ENCODE measurements at regions not wholly inside any gene's neighbourhood (a gene's known extent, or its start where the extent isn't known, plus 50 kb on each side); places are given as distances from the start of the nearest gene placed in this dataset.
"Not testable (repeated sequence)": the region's sequence is repeated elsewhere in the genome, so short reads cannot be mapped to it uniquely, and the experiment has no call there.

GRCh38 chrX:125681507-125681906, 361.8 kb downstream of the TEX13C start:
- Mint-ChIP-seq H3K4me1 (no peaks in the 10 kb centered on the region), H3K4me3 (no peak overlapping the region), H3K27ac (no peak overlapping the region), H3K9me3 (peaks cover 4% of the 10 kb centered on the region), H3K36me3 (no peaks in the 10 kb centered on the region)
- no peak for DNase-seq (ENCODE audit: low spot score in 2 of 2)
- ATAC-seq = no peak

GRCh38 chrX:125690522-125690921, 370.9 kb downstream of the TEX13C start:
- H3K36me3 Mint-ChIP-seq; DNase-seq (ENCODE audit: low spot score in 2 of 2); H3K27ac Mint-ChIP-seq; H3K9me3 Mint-ChIP-seq; H3K4me1 Mint-ChIP-seq; H3K4me3 Mint-ChIP-seq; ATAC-seq: not testable (repeated sequence)

GRCh38 chrX:125694171-125694570, 374.5 kb downstream of the TEX13C start:
- Mint-ChIP-seq H3K4me3 (no peak overlapping the region), H3K36me3 (no peaks in the 10 kb centered on the region), H3K4me1 (no peaks in the 10 kb centered on the region), H3K9me3 (no peaks in the 10 kb centered on the region), H3K27ac (no peak overlapping the region)
- ATAC-seq (no peak), DNase-seq (ENCODE audit: low spot score in 2 of 2) (no peak)

DNA sequence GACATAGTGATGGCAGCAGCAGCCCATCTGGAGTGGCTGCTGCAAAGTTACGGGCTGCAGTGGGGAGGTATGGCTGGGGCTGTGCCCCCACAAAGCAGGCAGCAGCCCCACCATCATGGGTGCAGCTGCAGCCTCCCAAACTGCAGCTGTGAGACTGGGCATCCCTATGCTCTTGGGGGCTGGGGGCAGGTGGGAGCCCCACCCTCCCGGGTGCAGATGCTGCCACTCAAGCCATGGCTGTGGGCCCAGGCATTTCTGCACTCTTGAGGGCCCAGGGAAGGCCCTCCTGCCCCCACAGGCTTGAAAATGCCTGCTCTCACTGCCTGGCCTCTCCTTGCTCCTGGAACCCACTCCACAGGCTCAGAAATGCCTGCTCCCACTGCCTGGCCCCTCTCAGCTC, 389.4 kb downstream of the TEX13C start:
- Mint-ChIP-seq H3K9me3 (peaks cover 3% of the 10 kb centered on the region), H3K4me1 (no peaks in the 10 kb centered on the region), H3K27ac (no peak overlapping the region), H3K36me3 (no peaks in the 10 kb centered on the region), H3K4me3 (no peak overlapping the region)
- DNase-seq (ENCODE audit: low spot score in 2 of 2) = no peak
- no peak for ATAC-seq

GRCh38 chrX:125709532-125709931, 389.9 kb downstream of the TEX13C start:
- DNase-seq (ENCODE audit: low spot score in 2 of 2) (no peak), ATAC-seq (no peak)
- Mint-ChIP-seq H3K4me1 (no peaks in the 10 kb centered on the region), H3K36me3 (no peaks in the 10 kb centered on the region), H3K4me3 (no peak overlapping the region), H3K9me3 (peaks cover 3% of the 10 kb centered on the region), H3K27ac (no peak overlapping the region)

DNA sequence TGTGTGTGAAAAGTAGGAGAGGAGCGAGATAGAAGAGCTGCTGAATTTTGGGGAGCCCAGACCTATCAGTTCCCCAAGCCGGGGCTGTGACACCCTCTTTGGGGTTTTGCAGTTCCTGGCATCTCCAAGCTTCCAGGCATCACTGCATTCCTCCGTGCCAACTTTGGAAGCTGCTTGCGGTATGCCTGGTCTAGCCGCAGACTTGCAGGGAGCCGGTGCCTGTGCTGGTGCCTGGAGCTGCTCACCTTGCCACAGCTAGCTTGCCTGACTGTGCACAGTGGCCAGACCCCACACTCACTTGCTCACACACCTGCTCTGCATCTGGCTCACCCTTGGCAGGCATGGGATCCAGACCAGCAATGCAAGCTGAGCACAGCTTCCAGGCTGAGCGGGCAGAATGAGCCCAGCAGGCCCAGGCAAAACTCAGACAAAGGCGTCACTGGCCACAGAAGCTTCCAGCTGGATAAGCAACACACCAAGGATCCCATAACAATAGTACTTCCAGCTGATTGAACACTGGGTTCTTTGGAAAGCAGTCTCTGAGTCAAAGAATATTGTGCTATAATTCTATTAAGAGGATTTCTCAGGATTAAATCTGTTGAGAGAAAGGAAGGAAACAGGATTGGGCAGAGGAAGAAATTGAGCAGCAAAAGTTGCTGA, 390.9 kb downstream of the TEX13C start:
- no peak overlapping the region for H3K27ac Mint-ChIP-seq
- no peak overlapping the region for H3K4me3 Mint-ChIP-seq
- H3K9me3 Mint-ChIP-seq = peaks cover 3% of the 10 kb centered on the region
- ATAC-seq (no peak), DNase-seq (ENCODE audit: low spot score in 2 of 2) (no peak)
- no peaks in the 10 kb centered on the region for H3K36me3 Mint-ChIP-seq
- H3K4me1 Mint-ChIP-seq = no peaks in the 10 kb centered on the region

GRCh38 chrX:125711103-125711502, 391.4 kb downstream of the TEX13C start:
- no peaks in the 10 kb centered on the region for H3K4me1 Mint-ChIP-seq
- no peak overlapping the region for H3K4me3 Mint-ChIP-seq
- DNase-seq (ENCODE audit: low spot score in 2 of 2) (no peak), ATAC-seq (no peak)
- H3K9me3 Mint-ChIP-seq = no peaks in the 10 kb centered on the region
- H3K36me3 Mint-ChIP-seq = no peaks in the 10 kb centered on the region
- no peak overlapping the region for H3K27ac Mint-ChIP-seq

- DNase-seq (ENCODE audit: low spot score in 2 of 2) (no peak), ATAC-seq (no peak)
- no peak overlapping the region for H3K27ac Mint-ChIP-seq
- no peaks in the 10 kb centered on the region for H3K4me1 Mint-ChIP-seq
- H3K36me3 Mint-ChIP-seq = no peaks in the 10 kb centered on the region
- no peaks in the 10 kb centered on the region for H3K9me3 Mint-ChIP-seq
- H3K4me3 Mint-ChIP-seq = no peak overlapping the region
Measured at GRCh38 chrX:125713633-125714032, 394.0 kb downstream of the TEX13C start.

DNA sequence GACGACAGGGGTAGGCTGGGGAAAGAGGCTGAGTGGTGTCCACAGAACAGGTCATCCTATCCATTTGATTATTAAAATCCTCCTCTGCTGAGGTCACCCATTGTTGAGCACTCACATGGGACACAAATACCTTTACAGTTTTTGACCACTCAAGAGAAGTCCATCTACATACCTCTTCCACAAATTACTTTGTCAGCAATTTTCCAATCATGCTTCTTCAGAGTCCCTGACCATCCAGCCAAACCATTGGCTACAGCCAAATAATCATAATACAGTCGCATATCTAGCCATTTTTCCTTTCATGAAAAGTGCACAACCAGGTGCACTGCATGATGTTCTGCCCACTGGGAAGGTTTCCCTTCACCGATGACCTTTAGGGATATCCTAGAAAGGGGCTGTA, 407.4 kb downstream of the TEX13C start:
- Mint-ChIP-seq H3K9me3 (no peaks in the 10 kb centered on the region), H3K36me3 (no peaks in the 10 kb centered on the region), H3K4me1 (no peaks in the 10 kb centered on the region), H3K27ac (no peak overlapping the region), H3K4me3 (no peak overlapping the region)
- ATAC-seq (no peak), DNase-seq (ENCODE audit: low spot score in 2 of 2) (no peak)

- no peak for ATAC-seq
- Mint-ChIP-seq H3K4me3 (no peak overlapping the region), H3K27ac (no peak overlapping the region), H3K36me3 (no peaks in the 10 kb centered on the region), H3K9me3 (no peaks in the 10 kb centered on the region), H3K4me1 (no peaks in the 10 kb centered on the region)
- no peak for DNase-seq (ENCODE audit: low spot score in 2 of 2)
Measured at GRCh38 chrX:125736008-125736729, 416.5 kb downstream of the TEX13C start.

DNA sequence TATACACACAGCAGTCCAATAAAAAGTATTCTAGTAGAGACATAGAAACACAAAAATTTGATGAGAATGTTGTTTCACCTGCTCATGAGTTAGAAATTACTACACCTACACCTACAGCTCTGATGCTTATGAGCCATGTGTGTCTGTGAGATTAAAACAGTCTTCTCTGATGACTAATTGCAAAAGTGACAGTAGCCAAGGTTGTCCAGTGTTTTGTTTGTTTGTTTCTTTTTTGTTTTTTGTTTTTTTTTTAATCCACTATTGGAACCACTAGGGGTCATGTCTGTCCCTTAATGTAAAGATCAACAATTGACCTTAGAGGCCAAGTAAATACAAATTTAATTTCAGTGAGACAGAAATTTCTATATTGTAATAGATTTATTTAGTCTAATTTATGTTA, 423.1 kb downstream of the TEX13C start:
- Mint-ChIP-seq H3K9me3 (no peaks in the 10 kb centered on the region), H3K36me3 (no peaks in the 10 kb centered on the region), H3K27ac (no peak overlapping the region)

GRCh38 chrX:125744914-125745313, 421.2 kb downstream of the DCAF12L2 start:
- Mint-ChIP-seq H3K4me1 (no peaks in the 10 kb centered on the region), H3K4me3 (no peak overlapping the region), H3K36me3 (no peaks in the 10 kb centered on the region), H3K9me3 (peaks cover 6% of the 10 kb centered on the region), H3K27ac (no peak overlapping the region)
- ATAC-seq = no peak
- no peak for DNase-seq (ENCODE audit: low spot score in 2 of 2)

More for the DNA sequence above, 423.1 kb downstream of the TEX13C start:
- ATAC-seq = no peak
- Mint-ChIP-seq H3K4me1 (no peaks in the 10 kb centered on the region), H3K4me3 (no peak overlapping the region)
- DNase-seq (ENCODE audit: low spot score in 2 of 2) = no peak

DNA sequence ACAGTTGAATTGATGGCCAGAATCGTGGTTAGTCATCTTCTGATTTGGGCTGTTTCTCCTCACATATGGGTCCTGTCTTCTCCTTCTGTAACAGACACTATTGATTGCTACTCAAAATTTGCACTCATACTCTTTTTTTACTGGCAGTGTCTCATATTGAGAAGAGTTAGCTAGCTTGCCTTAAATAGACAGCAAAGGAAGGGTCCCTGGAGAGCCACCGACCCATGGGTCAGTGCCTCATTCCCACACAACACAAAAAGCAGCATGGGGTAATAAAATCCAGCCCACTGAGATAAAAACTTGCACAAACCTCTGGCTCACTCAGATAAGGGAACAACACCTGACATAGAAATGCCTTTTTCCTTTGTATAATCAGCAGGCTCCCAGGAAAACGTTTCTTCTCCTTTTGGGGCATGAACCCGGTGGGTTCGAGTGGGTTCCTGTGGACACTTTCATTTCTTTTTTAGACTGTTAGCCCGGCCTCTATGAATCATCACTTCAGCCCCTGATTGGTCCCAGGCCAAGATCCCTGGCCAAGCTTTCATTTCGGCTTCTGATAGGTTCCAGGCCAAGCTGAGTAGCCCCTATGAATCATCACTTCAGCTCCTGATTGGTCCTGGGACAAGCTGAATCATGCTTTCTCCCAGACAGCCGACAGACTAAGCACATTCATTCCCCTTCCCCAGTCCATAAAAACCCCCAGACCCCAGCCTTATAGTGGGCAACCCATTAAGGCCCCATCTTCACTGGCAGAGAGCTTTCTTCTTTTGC, 408.1 kb downstream of the DCAF12L2 start:
- Mint-ChIP-seq H3K27ac (no peak overlapping the region), H3K4me1 (no peaks in the 10 kb centered on the region), H3K36me3 (no peaks in the 10 kb centered on the region), H3K4me3 (no peak overlapping the region), H3K9me3 (peaks cover 6% of the 10 kb centered on the region)
- ATAC-seq (no peak), DNase-seq (ENCODE audit: low spot score in 2 of 2) (no peak)

DNA sequence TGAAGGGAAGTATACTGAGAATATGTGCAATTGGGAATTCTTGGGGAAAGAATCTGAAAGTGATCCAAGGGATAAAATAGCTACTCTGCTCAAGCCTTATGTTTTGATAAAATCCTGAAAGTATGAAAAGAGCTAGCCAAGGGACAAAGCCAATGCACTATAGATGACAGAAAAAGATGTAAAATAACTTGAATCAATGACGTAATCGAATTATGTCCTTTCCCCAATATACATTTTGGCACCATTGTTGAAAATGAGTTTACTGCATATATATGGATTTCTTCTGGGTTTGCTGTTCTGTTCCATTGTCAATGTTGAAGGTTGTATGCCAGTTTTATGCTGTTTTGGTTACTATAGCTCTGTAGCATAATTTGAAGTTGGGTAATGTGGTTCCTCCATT, 407.3 kb downstream of the DCAF12L2 start:
- DNase-seq (ENCODE audit: low spot score in 2 of 2) (no peak), ATAC-seq (no peak)
- no peak overlapping the region for H3K27ac Mint-ChIP-seq
- H3K4me3 Mint-ChIP-seq = no peak overlapping the region
- peaks cover 6% of the 10 kb centered on the region for H3K9me3 Mint-ChIP-seq
- no peaks in the 10 kb centered on the region for H3K4me1 Mint-ChIP-seq
- H3K36me3 Mint-ChIP-seq = no peaks in the 10 kb centered on the region

- H3K36me3 Mint-ChIP-seq = no peaks in the 10 kb centered on the region
- peaks cover 10% of the 10 kb centered on the region for H3K9me3 Mint-ChIP-seq
- DNase-seq (ENCODE audit: low spot score in 2 of 2) = no peak
- H3K4me1 Mint-ChIP-seq = no peaks in the 10 kb centered on the region
- no peak for ATAC-seq
- H3K4me3 Mint-ChIP-seq = no peak overlapping the region
- no peak overlapping the region for H3K27ac Mint-ChIP-seq
Measured at GRCh38 chrX:125762954-125763353, 403.1 kb downstream of the DCAF12L2 start.

- Mint-ChIP-seq H3K27ac (no peak overlapping the region), H3K36me3 (no peaks in the 10 kb centered on the region), H3K9me3 (peaks cover 10% of the 10 kb centered on the region), H3K4me3 (no peak overlapping the region), H3K4me1 (no peaks in the 10 kb centered on the region)
- DNase-seq (ENCODE audit: low spot score in 2 of 2) (no peak), ATAC-seq (no peak)
Measured at GRCh38 chrX:125765347-125765746, 400.7 kb downstream of the DCAF12L2 start.
